ENCODE measurements at regions not wholly inside any gene's neighbourhood (a gene's known extent, or its start where the extent isn't known, plus 50 kb on each side); places are given as distances from the start of the nearest gene placed in this dataset.
"Not testable (repeated sequence)": the region's sequence is repeated elsewhere in the genome, so short reads cannot be mapped to it uniquely, and the experiment has no call there.

DNA sequence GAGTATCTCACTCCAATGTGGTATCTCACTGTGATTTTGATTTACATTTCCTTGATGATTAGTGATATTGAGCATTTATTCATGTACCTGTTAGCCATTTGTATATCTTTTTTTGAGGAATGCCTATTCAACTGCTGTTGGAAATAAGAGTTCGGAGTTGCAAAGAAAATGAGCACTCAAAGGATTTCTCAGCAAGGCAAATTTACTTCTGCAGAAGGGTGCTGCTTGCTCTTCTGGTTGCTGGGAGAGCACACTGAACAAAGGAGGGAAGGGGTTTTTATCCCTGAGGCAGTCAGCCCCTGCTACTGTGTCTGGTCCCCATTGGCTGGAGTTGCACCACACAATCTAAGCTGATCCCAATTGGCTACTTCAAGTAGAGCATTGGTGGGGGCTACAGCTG lies 822.4 kb upstream of the ADGRB3 start:
- Histone ChIP-seq H3K9me3 (ENCODE audit: control insufficient read depth in 2 of 2, insufficient read depth in 1 of 2, low read depth in 1 of 2, low read length in 1 of 2) (peaks cover 3 to 4% of the 10 kb centered on the region in 2 donors), H3K27me3 (ENCODE audit: control insufficient read depth in 1 of 2, insufficient read depth in 2 of 2, low read length in 2 of 2) (no peaks in the 10 kb centered on the region), H3K27ac (ENCODE audit: low read depth in 2 of 2, low read length in 1 of 2) (no peak overlapping the region), H3K4me3 (ENCODE audit: low read depth in 1 of 2, low read length in 2 of 2) (no peak overlapping the region), H3K4me1 (ENCODE audit: control insufficient read depth in 2 of 2, insufficient read depth in 2 of 2, low read length in 1 of 2) (no peaks in the 10 kb centered on the region), H3K36me3 (ENCODE audit: control insufficient read depth in 2 of 2, insufficient read depth in 2 of 2, low read length in 1 of 2) (no peaks in the 10 kb centered on the region)
- 95 to 96% methylated on average over 1 of the region's 1 CpG for WGBS, 2 donors

DNA sequence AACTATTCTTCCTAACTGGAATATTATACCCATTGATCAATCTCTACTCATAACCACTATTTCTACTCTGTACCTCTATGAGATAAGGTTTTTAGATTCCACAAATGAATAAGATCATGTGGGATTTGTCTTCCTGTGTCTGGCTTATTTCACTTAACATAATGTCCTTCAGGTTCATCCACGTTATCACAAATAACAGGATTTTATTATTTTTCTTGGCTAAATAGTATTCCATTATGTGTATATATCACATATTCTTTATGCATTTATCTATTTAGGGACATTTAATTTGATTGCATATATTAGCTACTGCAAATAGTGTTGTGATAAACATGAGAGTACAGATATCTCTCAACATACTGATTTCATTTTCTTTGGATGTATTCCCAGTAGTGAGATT lies 823.0 kb upstream of the ADGRB3 start:
- no peaks in the 10 kb centered on the region for H3K27me3 ChIP-seq (ENCODE audit: control insufficient read depth in 1 of 2, insufficient read depth in 2 of 2, low read length in 2 of 2)
- H3K27ac ChIP-seq (ENCODE audit: low read depth in 2 of 2, low read length in 1 of 2) = no peak overlapping the region
- no peaks in the 10 kb centered on the region for H3K36me3 ChIP-seq (ENCODE audit: control insufficient read depth in 2 of 2, insufficient read depth in 2 of 2, low read length in 1 of 2)
- H3K4me3 ChIP-seq (ENCODE audit: low read depth in 1 of 2, low read length in 2 of 2) = no peak overlapping the region
- H3K9me3 ChIP-seq (ENCODE audit: control insufficient read depth in 2 of 2, insufficient read depth in 1 of 2, low read depth in 1 of 2, low read length in 1 of 2) = peaks cover 3 to 4% of the 10 kb centered on the region in 2 donors
- no peaks in the 10 kb centered on the region for H3K4me1 ChIP-seq (ENCODE audit: control insufficient read depth in 2 of 2, insufficient read depth in 2 of 2, low read length in 1 of 2)
- 74 to 83% methylated on average over 1 of the region's 1 CpG for WGBS, 2 donors

DNA sequence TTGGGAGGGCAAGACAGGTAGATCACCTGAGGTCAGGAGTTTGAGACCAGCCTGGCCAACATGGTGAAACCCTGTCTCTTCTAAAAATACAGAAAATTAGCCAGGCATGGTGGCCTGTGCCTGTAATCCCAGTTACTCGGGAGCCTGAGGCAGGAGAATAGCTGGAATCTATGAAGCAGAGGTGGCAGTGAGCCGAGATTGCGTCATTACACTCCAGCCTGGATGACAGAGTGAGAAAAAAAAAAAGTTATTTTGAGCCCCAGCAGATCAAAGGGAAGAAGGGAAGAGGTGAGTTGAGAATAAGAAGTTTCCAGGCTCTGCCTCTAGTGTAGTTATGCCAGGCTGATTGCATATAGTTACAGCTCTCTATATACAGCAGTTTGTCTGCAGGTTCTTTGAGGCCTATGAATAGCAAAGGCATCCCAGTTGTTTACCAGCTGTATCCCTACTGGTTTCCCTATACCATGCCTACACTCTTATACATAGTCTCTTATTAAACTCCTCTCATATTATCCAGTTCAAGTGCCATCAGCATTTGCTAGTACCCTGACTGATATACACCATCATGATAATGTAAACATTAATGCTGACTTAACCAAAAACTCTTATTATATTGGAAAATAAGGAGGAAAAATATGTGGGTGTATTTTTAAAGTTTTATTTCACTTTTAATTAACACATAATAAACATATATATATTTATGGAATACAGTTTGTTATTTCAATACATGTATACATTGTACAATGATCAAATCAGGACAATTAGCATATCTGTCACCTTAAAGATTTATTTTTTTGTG lies 823.6 kb upstream of the ADGRB3 start:
- Histone ChIP-seq H3K9me3 (ENCODE audit: control insufficient read depth in 2 of 2, insufficient read depth in 1 of 2, low read depth in 1 of 2, low read length in 1 of 2) (peaks cover 3 to 4% of the 10 kb centered on the region in 2 donors), H3K27ac (ENCODE audit: low read depth in 2 of 2, low read length in 1 of 2) (no peak overlapping the region), H3K27me3 (ENCODE audit: control insufficient read depth in 1 of 2, insufficient read depth in 2 of 2, low read length in 2 of 2) (no peaks in the 10 kb centered on the region), H3K4me1 (ENCODE audit: control insufficient read depth in 2 of 2, insufficient read depth in 2 of 2, low read length in 1 of 2) (no peaks in the 10 kb centered on the region), H3K4me3 (ENCODE audit: low read depth in 1 of 2, low read length in 2 of 2) (no peak overlapping the region), H3K36me3 (ENCODE audit: control insufficient read depth in 2 of 2, insufficient read depth in 2 of 2, low read length in 1 of 2) (no peaks in the 10 kb centered on the region)
- WGBS, 2 donors = 79 to 86% methylated on average over 3 of the region's 3 CpGs

DNA sequence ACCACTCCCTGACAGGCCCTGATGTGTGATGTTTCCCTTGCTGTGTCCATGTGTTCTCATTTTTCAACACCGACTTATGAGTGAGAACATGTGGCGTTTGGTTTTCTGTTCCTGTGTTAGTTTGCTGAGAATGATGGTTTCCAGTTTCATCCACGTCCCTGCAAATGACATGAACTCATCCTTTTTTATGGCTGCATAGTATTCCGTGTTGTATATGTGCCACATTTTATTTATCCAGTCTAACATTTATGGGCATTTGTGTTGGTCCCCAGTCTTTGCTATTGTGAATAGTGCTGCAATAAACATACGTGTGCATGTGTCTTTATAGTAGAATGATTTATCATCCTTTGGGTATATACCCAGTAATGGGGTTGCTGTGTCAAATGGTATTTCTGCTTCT lies 830.3 kb upstream of the ADGRB3 start:
- H3K4me1 ChIP-seq (ENCODE audit: control insufficient read depth in 2 of 2, insufficient read depth in 2 of 2, low read length in 1 of 2); H3K9me3 ChIP-seq (ENCODE audit: control insufficient read depth in 2 of 2, insufficient read depth in 1 of 2, low read depth in 1 of 2, low read length in 1 of 2); H3K36me3 ChIP-seq (ENCODE audit: control insufficient read depth in 2 of 2, insufficient read depth in 2 of 2, low read length in 1 of 2); H3K27me3 ChIP-seq (ENCODE audit: control insufficient read depth in 1 of 2, insufficient read depth in 2 of 2, low read length in 2 of 2); H3K27ac ChIP-seq (ENCODE audit: low read depth in 2 of 2, low read length in 1 of 2); H3K4me3 ChIP-seq (ENCODE audit: low read depth in 1 of 2, low read length in 2 of 2): not testable (repeated sequence)
- WGBS, 2 donors = 85 to 91% methylated on average over 5 of the region's 5 CpGs

DNA sequence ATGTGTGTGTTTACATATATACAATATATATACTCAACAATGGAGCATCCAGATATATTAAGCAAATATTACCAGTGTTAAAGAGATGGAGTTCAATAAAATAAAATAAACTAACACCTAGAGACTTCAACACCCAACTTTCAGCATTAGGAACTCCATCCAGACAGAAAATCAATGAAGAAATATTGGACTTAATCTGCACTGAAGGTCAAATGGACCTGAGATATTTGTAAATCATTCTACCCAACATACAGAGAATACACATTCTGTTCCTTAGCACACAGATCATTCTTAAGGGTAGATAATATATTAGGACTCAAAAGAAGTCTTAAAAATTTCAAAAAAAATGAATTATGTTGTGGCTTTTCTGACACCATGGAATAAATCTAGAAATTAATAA lies 832.3 kb upstream of the ADGRB3 start:
- Histone ChIP-seq H3K36me3 (ENCODE audit: control insufficient read depth in 2 of 2, insufficient read depth in 2 of 2, low read length in 1 of 2) (no peaks in the 10 kb centered on the region), H3K27ac (ENCODE audit: low read depth in 2 of 2, low read length in 1 of 2) (no peak overlapping the region), H3K4me1 (ENCODE audit: control insufficient read depth in 2 of 2, insufficient read depth in 2 of 2, low read length in 1 of 2) (no peaks in the 10 kb centered on the region), H3K9me3 (ENCODE audit: control insufficient read depth in 2 of 2, insufficient read depth in 1 of 2, low read depth in 1 of 2, low read length in 1 of 2) (peaks cover 0 to 5% of the 10 kb centered on the region in 2 donors), H3K27me3 (ENCODE audit: control insufficient read depth in 1 of 2, insufficient read depth in 2 of 2, low read length in 2 of 2) (no peaks in the 10 kb centered on the region), H3K4me3 (ENCODE audit: low read depth in 1 of 2, low read length in 2 of 2) (no peak overlapping the region)

DNA sequence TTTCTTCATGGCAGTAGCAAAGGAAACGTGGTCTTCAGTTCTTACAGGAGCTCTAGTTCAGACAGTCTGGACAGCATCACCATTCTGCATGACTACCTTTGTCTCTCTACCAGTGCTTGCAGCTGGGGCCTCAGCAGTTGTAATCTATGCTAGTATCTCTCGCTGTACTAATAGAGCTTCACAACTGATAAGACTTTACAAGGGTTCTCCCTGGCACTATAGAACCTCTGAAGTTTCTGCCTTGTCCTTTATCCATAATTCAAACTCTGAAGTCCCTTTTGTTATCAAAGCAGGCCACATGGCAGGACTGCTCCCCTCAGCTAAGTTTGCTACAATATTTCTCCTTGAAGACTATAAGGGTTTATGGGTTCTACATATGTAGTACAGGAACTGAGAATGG lies 842.1 kb upstream of the ADGRB3 start:
- Histone ChIP-seq H3K27me3 (ENCODE audit: control insufficient read depth in 1 of 2, insufficient read depth in 2 of 2, low read length in 2 of 2) (no peaks in the 10 kb centered on the region), H3K4me1 (ENCODE audit: control insufficient read depth in 2 of 2, insufficient read depth in 2 of 2, low read length in 1 of 2) (no peaks in the 10 kb centered on the region), H3K9me3 (ENCODE audit: control insufficient read depth in 2 of 2, insufficient read depth in 1 of 2, low read depth in 1 of 2, low read length in 1 of 2) (no peaks in the 10 kb centered on the region), H3K36me3 (ENCODE audit: control insufficient read depth in 2 of 2, insufficient read depth in 2 of 2, low read length in 1 of 2) (no peaks in the 10 kb centered on the region), H3K27ac (ENCODE audit: low read depth in 2 of 2, low read length in 1 of 2) (no peak overlapping the region), H3K4me3 (ENCODE audit: low read depth in 1 of 2, low read length in 2 of 2) (no peak overlapping the region)
- WGBS, 2 donors = 61 to 66% methylated on average over 2 of the region's 2 CpGs

DNA sequence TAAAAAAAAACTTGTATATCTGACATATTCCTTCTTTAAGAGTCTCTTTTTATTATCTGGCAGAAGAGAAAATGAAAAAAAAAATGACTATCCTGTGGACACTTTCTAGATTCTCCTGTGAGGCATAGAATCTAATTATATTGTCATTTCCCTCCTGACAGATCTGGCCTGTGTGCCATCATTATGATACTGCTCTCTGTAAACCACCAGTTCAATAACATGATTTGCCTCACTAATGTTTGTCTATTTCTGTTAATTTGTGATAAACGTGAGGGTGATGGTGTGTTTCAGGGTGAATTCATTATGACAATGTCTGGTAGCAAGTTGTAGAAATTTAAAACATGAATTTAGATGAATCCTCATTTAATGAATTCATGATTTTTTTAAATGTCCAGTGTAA lies 844.5 kb upstream of the ADGRB3 start:
- no peaks in the 10 kb centered on the region for H3K36me3 ChIP-seq (ENCODE audit: control insufficient read depth in 2 of 2, insufficient read depth in 2 of 2, low read length in 1 of 2)
- H3K27me3 ChIP-seq (ENCODE audit: control insufficient read depth in 1 of 2, insufficient read depth in 2 of 2, low read length in 2 of 2) = no peaks in the 10 kb centered on the region
- H3K9me3 ChIP-seq (ENCODE audit: control insufficient read depth in 2 of 2, insufficient read depth in 1 of 2, low read depth in 1 of 2, low read length in 1 of 2) = no peaks in the 10 kb centered on the region
- no peaks in the 10 kb centered on the region for H3K4me1 ChIP-seq (ENCODE audit: control insufficient read depth in 2 of 2, insufficient read depth in 2 of 2, low read length in 1 of 2)
- H3K27ac ChIP-seq (ENCODE audit: low read depth in 2 of 2, low read length in 1 of 2) = no peak overlapping the region
- H3K4me3 ChIP-seq (ENCODE audit: low read depth in 1 of 2, low read length in 2 of 2) = no peak overlapping the region
- 37 to 39% methylated on average over 1 of the region's 1 CpG for WGBS, 2 donors

DNA sequence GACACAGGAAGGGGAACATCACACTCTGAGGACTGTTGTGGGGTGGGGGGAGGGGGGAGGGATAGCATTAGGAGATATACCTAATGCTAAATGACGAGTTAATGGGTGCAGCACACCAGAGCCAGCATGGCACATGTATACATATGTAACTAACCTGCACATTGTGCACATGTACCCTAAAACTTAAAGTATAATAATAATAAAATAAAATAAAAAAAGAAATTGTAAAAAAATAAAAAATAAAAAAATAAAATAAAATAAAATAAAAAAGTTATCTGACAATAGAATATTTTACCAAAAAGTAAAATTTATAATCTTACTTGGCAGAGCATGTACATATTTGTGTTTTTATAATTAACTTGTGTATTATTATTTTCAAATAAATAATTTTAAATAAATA lies 848.0 kb upstream of the ADGRB3 start:
- H3K27ac ChIP-seq (ENCODE audit: low read depth in 2 of 2, low read length in 1 of 2); H3K4me1 ChIP-seq (ENCODE audit: control insufficient read depth in 2 of 2, insufficient read depth in 2 of 2, low read length in 1 of 2); H3K9me3 ChIP-seq (ENCODE audit: control insufficient read depth in 2 of 2, insufficient read depth in 1 of 2, low read depth in 1 of 2, low read length in 1 of 2); H3K4me3 ChIP-seq (ENCODE audit: low read depth in 1 of 2, low read length in 2 of 2); H3K36me3 ChIP-seq (ENCODE audit: control insufficient read depth in 2 of 2, insufficient read depth in 2 of 2, low read length in 1 of 2); H3K27me3 ChIP-seq (ENCODE audit: control insufficient read depth in 1 of 2, insufficient read depth in 2 of 2, low read length in 2 of 2): not testable (repeated sequence)
- 29 to 60% methylated on average over 1 of the region's 1 CpG for WGBS, 2 donors

DNA sequence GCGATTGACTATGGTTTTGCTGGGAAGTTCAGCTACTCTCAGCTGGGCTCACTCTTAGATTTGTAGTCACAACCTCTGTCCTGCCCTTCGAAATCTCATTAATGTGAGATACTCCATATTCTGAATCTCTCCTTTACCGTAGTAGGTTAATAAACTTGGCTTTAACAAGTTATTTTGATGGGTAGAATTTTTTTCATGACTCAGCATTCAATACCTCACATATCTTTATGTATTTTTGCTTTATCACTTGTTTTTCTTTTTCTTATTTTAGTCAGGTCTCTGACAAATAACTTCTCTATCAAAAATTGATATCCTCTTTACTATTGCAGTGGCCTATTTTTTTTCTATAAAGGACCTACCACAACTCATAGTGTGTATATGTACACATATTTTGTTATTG lies 855.2 kb upstream of the ADGRB3 start:
- Histone ChIP-seq H3K36me3 (ENCODE audit: control insufficient read depth in 2 of 2, insufficient read depth in 2 of 2, low read length in 1 of 2) (no peaks in the 10 kb centered on the region), H3K4me1 (ENCODE audit: control insufficient read depth in 2 of 2, insufficient read depth in 2 of 2, low read length in 1 of 2) (no peaks in the 10 kb centered on the region), H3K27me3 (ENCODE audit: control insufficient read depth in 1 of 2, insufficient read depth in 2 of 2, low read length in 2 of 2) (no peaks in the 10 kb centered on the region), H3K9me3 (ENCODE audit: control insufficient read depth in 2 of 2, insufficient read depth in 1 of 2, low read depth in 1 of 2, low read length in 1 of 2) (no peaks in the 10 kb centered on the region), H3K27ac (ENCODE audit: low read depth in 2 of 2, low read length in 1 of 2) (no peak overlapping the region), H3K4me3 (ENCODE audit: low read depth in 1 of 2, low read length in 2 of 2) (no peak overlapping the region)
- 81 to 82% methylated on average over 3 of the region's 3 CpGs for WGBS, 2 donors

DNA sequence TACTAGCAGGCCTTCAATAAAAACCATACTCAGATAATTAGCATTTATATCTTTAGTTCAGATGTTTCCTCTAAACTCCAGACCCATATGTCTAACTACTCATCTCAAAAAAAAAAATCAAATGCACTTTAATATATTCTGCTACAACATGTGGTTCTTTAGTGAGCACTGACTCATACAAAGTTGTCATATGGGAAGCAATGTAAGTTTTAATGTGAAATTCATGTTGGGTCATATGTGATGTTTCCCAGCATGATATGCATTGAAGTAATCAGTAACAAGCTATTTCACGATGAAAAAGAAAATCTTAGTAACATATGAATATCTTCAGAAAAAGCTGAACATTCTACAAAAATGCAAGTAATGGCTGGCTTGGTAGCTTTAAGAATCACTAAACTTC lies 859.7 kb upstream of the ADGRB3 start:
- H3K27ac ChIP-seq (ENCODE audit: low read depth in 2 of 2, low read length in 1 of 2) = no peak overlapping the region
- H3K4me1 ChIP-seq (ENCODE audit: control insufficient read depth in 2 of 2, insufficient read depth in 2 of 2, low read length in 1 of 2) = no peaks in the 10 kb centered on the region

More for the DNA sequence above, 859.7 kb upstream of the ADGRB3 start:
- Histone ChIP-seq H3K9me3 (ENCODE audit: control insufficient read depth in 2 of 2, insufficient read depth in 1 of 2, low read depth in 1 of 2, low read length in 1 of 2) (no peaks in the 10 kb centered on the region), H3K4me3 (ENCODE audit: low read depth in 1 of 2, low read length in 2 of 2) (no peak overlapping the region), H3K27me3 (ENCODE audit: control insufficient read depth in 1 of 2, insufficient read depth in 2 of 2, low read length in 2 of 2) (no peaks in the 10 kb centered on the region), H3K36me3 (ENCODE audit: control insufficient read depth in 2 of 2, insufficient read depth in 2 of 2, low read length in 1 of 2) (no peaks in the 10 kb centered on the region)
- WGBS, 2 donors = 49 to 65% methylated on average over 1 of the region's 1 CpG

All from esophagus (tissue), 2 donors.